Glutamatergic neuron (in vitro differentiated cells): ENCODE measurements at regions not wholly inside any gene's neighbourhood (a gene's known extent, or its start where the extent isn't known, plus 50 kb on each side); places are given as distances from the start of the nearest gene placed in this dataset.

Source experiments
- DNase-seq: peaks from one replicate; pipeline ENCODE4 v3.0.0; 2022
- H3K27ac Mint-ChIP-seq: one replicate; pipeline ENCODE4 v1.8.0; 2020; ENCODE audit warnings: mild to moderate bottlenecking, mixed read lengths, inconsistent platforms; ENCODE audit not compliant: unreplicated experiment
- H3K27me3 Mint-ChIP-seq: one replicate; pipeline ENCODE4 v1.8.0; 2020; ENCODE audit warnings: mild to moderate bottlenecking, moderate library complexity, mixed read lengths, inconsistent platforms; ENCODE audit not compliant: unreplicated experiment
- H3K36me3 Mint-ChIP-seq: one replicate; pipeline ENCODE4 v1.8.0; 2020; ENCODE audit warnings: mild to moderate bottlenecking, mixed read lengths, inconsistent platforms; ENCODE audit not compliant: unreplicated experiment
- H3K4me1 Mint-ChIP-seq: one replicate; pipeline ENCODE4 v1.8.0; 2020; ENCODE audit warnings: mild to moderate bottlenecking, low read depth, mixed read lengths, inconsistent platforms; ENCODE audit not compliant: unreplicated experiment
- H3K4me3 Mint-ChIP-seq: one replicate; pipeline ENCODE4 v1.8.0; 2020; ENCODE audit warnings: mild to moderate bottlenecking, mixed read lengths, inconsistent platforms; ENCODE audit not compliant: unreplicated experiment
- H3K9me3 Mint-ChIP-seq: one replicate; pipeline ENCODE4 v1.8.0; 2020; ENCODE audit warnings: mild to moderate bottlenecking, moderate library complexity, mixed read lengths, inconsistent platforms; ENCODE audit not compliant: unreplicated experiment
- TF ChIP-seq, protein P1 (sequence below): fragments of 200-600 bp; sonication (generic); IDR thresholded peaks from one replicate; pipeline ENCODE4 v1.5.0; 2021; ENCODE audit not compliant: partially characterized antibody, unreplicated experiment

DNA sequence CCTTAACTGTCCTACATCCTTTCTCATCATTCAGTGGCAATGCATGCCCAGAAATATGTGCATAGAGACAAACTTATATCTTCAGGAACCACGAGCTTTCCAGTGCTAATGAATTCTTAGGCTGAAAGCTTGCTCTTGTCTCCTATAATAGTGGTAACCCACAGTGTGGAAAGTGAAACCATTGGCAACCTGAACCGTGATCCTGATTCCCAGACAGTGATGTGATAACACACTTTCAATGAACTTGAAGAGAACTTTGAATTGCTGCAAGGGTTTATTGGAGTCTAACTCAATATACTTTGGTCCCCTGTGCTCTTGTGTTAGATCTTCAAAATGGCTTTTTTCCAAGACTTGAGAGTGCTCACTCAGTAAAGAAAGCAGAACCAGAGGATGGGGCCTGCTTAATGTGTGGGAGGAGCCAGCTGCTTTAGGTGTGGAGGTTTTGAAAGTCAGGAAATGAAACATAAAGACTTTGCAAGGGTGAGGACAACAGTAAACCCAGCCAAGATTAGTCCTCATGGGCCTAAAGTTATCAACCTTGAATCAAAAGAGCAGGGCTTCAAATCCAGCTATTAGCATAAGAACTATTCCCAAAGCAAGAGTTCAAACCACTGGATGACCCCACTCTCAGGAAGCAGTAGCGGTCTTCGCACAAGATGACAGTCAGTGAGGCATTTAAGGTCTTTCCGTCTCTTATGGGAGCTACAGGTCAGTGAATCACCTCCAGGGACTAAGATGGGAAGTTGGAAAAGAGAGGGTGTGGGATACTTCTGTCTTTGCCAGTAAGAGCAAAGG, 332.4 kb upstream of the NRP1 start:
- no peak overlapping the region for H3K27ac Mint-ChIP-seq

DNA sequence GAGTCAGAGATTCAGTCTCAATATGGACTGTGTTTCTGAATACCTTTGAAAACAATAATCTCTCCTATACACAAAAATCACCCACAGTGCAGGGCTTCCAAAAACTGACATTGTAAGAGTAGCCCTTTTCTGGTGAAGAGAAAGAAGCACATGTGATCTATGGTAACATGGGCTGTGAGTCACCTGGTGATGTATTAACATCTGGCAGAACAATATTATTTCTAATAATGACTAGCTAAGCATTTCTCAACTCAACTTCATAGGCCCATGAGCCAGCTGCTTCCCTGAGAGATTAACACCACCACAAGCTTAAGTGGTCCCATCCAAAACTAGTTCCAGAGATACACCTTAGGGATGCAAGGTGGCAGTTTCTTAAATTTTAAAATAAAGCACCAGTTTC, 331.0 kb upstream of the NRP1 start:
- Mint-ChIP-seq H3K9me3 (peaks cover 5% of the 10 kb centered on the region), H3K4me3 (no peak overlapping the region), H3K36me3 (peaks cover 13% of the 10 kb centered on the region), H3K27me3 (peaks cover 3% of the 10 kb centered on the region), H3K27ac (no peak overlapping the region), H3K4me1 (peaks cover 13% of the 10 kb centered on the region)
- DNase-seq = no peak
- TF ChIP-seq, protein P1, sequence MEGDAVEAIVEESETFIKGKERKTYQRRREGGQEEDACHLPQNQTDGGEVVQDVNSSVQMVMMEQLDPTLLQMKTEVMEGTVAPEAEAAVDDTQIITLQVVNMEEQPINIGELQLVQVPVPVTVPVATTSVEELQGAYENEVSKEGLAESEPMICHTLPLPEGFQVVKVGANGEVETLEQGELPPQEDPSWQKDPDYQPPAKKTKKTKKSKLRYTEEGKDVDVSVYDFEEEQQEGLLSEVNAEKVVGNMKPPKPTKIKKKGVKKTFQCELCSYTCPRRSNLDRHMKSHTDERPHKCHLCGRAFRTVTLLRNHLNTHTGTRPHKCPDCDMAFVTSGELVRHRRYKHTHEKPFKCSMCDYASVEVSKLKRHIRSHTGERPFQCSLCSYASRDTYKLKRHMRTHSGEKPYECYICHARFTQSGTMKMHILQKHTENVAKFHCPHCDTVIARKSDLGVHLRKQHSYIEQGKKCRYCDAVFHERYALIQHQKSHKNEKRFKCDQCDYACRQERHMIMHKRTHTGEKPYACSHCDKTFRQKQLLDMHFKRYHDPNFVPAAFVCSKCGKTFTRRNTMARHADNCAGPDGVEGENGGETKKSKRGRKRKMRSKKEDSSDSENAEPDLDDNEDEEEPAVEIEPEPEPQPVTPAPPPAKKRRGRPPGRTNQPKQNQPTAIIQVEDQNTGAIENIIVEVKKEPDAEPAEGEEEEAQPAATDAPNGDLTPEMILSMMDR = no peak

More for the DNA sequence above, 332.4 kb upstream of the NRP1 start:
- peaks cover 4% of the 10 kb centered on the region for H3K9me3 Mint-ChIP-seq
- TF ChIP-seq, protein P1 = no peak
- DNase-seq = no peak
- H3K27me3 Mint-ChIP-seq = peaks cover 3% of the 10 kb centered on the region
- H3K4me1 Mint-ChIP-seq = peaks cover 5% of the 10 kb centered on the region
- no peak overlapping the region for H3K4me3 Mint-ChIP-seq
- H3K36me3 Mint-ChIP-seq = peaks cover 13% of the 10 kb centered on the region

DNA sequence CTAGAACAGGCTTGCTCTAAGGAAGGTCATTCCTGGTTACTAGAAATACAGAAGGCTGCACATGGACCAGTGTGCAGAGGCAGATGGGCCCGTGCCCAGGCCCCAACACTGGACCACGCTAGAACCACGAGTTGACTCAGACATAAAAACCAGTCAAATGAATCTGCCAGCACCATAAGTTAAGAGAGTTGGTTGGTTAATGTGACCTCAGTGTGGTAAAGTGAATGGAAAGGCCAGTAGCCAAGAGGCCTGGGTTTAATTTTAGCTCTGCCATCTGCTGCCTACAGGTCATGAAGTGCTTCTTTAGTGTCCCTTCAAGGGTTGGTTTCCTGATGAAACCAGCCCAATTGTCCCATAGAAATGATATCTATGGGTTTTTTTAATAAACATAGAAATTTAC, 329.6 kb upstream of the NRP1 start:
- peaks cover 5% of the 10 kb centered on the region for H3K9me3 Mint-ChIP-seq
- DNase-seq = no peak
- TF ChIP-seq, protein P1 = no peak
- peaks cover 15% of the 10 kb centered on the region for H3K4me1 Mint-ChIP-seq
- H3K27me3 Mint-ChIP-seq = peaks cover 3% of the 10 kb centered on the region
- H3K27ac Mint-ChIP-seq = no peak overlapping the region
- H3K36me3 Mint-ChIP-seq = peaks cover 13% of the 10 kb centered on the region
- H3K4me3 Mint-ChIP-seq = no peak overlapping the region

DNA sequence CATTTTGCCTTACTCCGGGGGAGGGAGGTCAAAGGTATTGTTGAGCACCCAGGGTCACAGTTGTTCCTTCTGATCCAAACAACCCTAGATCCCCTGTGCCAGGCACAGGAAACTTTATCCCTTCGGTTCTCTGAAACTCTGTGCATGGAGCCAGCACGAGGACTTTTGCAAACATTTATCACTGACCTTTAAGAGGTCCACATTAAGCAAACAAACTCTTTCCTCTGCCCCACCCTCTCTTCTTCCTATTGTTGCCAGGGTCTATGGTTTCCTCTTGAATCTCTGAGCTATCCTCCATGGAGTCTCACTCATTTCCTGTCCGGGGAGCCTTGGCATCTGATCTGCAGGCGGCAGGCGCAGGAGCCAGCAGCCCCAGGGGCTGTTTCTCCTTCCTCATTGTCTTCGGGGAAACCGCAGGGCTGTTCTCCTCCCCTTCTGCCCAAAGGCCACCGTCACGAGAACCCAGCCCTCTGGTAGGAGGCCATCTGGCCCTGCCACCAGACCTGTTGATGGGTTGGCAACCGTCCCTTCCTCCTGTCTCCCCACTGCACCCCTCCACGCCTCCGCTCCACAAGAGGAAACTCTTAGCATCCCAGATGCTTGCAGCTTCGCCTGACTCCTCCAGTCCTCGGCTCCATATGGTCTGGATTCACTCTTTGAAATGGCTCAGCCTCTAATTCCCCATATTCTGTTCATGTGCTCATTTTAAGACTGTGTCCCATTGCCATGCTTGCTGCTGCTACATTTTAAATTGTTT, 327.3 kb upstream of the NRP1 start:
- peaks cover 3% of the 10 kb centered on the region for H3K9me3 Mint-ChIP-seq
- H3K27me3 Mint-ChIP-seq = no peaks in the 10 kb centered on the region
- TF ChIP-seq, protein P1 = no peak
- peak; percentile 28 for DNase-seq
- H3K4me3 Mint-ChIP-seq = peak overlapping the region; percentile 22
- peaks cover 8% of the 10 kb centered on the region for H3K36me3 Mint-ChIP-seq
- peaks cover 15% of the 10 kb centered on the region for H3K4me1 Mint-ChIP-seq
- H3K27ac Mint-ChIP-seq = peak overlapping the region; percentile 60

DNA sequence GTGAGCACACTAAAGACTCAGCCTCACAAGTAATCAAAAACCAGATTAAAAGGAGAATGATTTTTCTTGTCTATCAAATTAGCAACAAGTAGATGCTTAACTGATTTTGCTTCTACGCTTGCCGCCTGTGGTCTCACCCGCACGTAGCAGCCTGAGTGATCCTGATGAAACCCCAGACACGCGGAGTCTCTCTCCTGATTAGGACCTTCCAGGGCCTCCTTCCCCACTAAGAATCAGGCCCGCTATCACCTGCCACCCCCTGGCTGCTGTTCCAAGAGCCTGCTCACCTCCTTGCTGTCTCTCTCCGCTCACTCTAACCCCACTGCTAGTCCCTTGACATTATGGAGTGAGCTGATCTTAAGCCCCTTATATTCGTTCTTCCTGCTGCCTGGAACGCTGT, 325.9 kb upstream of the NRP1 start:
- Mint-ChIP-seq H3K27ac (no peak overlapping the region), H3K27me3 (no peaks in the 10 kb centered on the region), H3K9me3 (peaks cover 3% of the 10 kb centered on the region), H3K36me3 (peaks cover 8% of the 10 kb centered on the region), H3K4me3 (no peak overlapping the region), H3K4me1 (peaks cover 15% of the 10 kb centered on the region)
- no peak for DNase-seq
- TF ChIP-seq, protein P1 = no peak
